Activated naive CD4-positive, alpha-beta T cell (primary cell): ENCODE measurements at regions not wholly inside any gene's neighbourhood (a gene's known extent, or its start where the extent isn't known, plus 50 kb on each side); places are given as distances from the start of the nearest gene placed in this dataset.

Experiments
- DNase-seq, 4 experiments: peaks; one replicate each; lab custom pipeline; 2025; lab: John Stamatoyannopoulos, UW

DNA sequence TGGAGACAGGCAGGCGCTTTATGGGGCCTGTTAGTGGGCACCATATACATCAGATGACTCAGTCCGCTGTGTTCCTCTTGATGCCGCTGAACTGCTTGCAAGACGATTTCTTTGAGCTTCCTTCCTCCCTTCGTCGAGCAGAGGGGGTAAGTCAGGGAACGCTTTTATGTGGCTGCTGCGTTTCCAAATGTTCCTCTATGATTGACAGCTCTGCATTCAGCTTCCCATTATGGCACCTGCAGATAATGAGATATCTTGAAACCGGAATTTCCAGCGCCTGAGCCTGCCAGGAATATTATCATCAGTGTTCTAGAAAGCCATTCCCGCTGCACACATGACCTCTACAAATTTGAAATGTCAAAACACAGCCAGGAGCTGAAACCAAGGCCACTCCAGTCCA, 257.0 kb downstream of the TSHZ3 start:
- no peak for DNase-seq

DNA sequence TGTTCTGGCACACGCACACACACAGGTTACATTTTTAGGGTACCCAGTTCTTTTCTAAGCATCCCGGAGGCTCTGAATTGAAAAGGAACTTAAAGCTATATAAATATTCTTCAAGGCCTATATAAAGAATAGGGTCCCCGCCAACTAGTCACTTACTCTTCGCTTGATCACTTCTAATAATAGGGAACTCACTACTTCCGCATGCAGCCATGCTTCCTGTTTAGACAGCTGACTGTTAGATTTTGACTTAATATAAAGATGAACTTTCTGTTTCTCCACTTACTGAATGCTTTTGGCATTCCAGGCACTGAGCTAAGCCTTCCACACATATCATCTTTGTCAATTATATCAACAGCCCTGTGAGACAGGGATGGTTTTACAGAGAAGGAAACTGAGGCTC, 259.6 kb downstream of the TSHZ3 start:
- no peak for DNase-seq

DNA sequence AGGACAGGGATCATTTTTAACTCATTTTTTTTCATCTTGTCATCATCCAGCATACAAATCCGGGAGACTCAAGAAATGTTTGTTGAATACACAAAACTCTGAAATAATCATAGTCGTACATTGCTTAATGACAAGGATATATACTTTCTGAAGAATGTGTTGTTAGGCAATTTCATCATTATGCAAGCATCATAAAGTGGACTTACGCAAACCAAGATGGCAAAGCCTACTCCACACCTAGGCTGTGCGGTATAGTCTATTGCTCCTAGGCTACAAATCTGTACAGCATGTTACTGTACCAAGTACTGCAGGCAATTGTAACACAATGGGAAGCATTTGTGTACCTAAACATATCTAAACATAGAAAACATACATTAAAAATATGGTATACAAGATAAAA, 264.1 kb downstream of the TSHZ3 start:
- DNase-seq, result no peak

DNA sequence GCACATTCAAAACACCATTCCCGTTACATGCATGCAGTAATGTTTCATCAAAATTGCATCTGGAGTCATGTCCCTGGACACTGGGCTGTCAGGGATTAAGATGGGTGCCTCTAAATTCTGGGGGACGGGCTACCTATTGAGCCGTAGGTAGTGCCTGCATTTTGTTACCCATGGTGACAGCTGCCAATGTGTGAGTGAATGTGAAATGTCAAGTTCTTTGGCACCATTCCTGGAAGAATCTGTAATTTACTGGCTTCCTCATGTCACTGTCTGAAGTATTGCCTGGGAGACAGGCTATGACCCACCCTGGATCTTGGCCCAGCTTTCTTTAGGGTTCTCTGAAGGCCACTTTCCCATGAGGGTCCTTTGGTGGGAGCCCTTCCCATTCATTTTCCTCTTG, 266.1 kb downstream of the TSHZ3 start:
- no peak for DNase-seq

DNA sequence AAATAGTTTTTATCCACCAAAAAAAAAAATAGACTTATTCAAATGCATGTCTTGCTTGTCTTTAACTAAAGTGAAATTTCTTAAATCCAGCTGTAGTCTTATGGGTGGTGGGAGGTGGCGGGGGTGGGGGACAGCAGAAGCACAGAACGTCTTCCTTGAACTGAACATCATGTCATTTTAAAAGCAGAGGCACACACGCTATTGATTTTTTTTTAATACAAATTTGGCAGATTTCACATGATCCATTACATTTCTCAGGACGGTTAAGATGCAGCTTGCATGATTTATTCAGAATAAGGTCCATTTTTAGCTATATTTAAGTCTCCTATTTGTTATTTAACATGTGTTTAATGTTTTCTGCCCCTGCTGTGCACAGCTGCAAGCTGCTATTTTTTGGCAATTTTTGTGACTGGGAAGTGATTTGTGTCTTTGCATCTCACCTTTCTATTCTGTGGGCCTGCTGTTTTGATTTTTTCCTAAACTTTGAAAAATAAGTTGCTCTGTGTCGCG, 274.0 kb downstream of the TSHZ3 start:
- DNase-seq, result no peak

DNA sequence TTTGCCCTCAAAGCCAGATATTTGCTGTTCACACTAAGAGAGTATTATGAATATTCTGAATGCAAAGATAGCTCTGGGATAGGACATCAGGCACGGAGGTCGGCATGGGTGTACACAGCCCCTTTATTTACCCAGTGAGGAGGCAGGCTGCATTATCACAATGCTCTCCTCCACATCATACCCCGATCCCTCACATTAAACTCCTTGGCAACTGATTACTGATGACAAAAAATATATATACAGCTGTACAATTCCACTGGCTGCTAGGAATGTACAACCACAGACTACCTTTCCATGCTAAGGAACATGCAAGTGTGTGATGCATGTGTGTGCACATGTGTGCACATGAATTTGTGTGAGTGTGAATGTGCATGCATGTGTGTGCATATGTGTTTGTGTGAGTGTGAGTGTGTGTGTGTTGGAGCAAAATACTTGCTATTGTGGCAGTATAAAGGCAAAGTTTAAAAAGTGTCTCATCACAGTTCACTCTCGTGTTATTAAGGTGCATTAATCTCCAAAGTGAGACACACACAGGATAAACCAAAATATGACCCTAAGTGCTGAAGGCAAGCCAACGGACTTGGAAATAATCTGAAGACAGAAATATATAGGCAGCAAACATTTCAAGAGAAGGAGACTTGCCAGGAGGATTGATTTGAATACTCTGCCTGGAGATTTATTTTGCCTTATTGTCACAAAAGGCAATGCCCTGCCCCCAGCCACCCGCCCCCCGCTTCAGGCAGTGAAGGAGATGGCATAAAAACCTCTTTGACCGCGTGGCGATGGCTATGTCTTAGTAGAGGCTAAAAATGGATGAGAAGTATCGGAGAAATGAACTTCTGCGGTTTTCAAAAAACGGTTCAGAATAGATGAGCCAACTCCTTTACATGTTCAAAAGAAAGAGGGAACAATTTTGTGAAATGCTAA, 274.8 kb downstream of the TSHZ3 start:
- DNase-seq, result no peak

DNA sequence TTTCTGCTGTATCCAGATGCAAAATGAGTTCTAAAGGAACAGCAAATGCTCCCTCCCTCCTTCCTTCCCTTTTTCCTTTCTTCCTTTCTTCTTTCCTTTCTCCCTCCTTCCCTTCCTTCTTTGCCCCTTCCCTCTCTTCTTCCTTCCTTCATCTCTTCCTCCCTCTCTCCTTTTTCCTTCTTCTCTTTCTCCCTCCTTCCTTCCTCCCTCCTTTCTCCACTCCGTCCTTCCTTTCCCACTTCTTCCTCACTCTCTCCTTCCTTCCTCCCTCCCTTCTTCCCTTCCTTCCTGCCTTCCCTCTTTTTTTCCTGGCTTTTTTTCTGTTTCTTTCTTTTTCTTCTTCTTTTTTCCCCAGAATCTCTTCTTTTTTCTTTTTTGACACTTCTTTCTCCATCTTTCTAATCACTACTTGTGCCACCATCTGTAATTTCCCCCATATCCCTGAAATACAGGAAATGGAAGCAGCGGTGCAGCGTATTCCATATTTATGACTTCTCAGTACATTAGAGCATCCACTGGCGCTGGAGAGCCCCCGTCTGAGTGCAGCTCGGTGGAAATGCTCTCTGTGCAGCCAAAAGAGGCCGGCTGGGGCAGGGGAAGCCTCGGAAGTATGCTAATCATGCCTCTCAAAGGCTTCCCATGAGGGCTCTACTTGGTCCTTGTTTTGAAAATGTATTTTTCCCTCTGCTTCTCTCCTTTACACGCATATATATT, 275.6 kb downstream of the TSHZ3 start:
- DNase-seq, result no peak

DNA sequence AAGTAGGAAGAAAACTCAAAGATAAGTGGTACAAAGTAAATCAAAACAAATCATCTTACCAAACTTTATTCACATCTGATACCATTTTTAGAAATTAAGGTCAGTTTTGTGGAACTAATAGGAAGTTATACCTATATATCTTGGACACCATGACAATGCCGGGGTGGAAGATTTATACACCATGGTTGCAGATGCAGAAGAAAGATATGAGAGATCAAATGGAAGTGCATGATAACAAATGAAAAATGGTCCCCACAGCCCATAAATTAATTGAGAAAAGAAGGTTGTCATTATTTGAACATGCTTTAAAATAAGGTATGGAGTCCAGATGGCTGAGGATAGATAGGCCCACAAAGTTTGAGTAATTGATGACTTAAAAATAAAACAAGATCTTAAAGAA, 276.8 kb downstream of the TSHZ3 start:
- no peak for DNase-seq

DNA sequence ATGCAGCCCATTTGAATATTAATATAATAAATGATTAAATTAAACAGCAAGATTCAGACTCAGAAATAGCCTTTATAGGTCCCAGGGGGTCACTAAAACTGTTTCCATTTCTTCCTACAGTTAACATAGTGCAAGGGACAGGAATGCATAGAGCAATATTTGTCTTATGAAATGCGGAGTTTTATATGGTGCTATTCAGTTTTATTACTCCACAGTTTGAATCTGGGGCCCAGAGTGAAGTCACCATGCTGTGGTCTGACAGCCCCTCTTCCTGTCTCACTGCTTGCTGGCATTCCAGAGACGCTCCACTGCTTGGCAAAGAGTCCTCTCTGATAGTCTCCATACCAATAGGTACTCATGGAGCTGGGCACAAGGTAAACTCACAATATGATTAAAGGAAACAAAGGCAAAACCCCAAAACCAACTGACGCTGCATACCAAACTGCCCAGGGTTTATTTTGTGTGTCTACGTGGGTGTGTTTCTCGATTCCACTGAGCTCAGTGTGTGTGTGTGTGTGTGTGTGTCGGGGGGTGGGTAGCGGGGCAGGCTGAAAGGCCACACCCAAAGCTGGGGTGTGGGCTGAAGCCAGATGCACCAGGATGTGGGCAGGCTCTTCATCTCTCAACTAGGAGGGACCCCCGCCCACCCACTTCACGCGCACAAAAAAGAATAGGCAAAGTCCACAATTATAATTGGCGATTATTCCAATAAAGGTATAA, 277.9 kb downstream of the TSHZ3 start:
- no peak for DNase-seq

DNA sequence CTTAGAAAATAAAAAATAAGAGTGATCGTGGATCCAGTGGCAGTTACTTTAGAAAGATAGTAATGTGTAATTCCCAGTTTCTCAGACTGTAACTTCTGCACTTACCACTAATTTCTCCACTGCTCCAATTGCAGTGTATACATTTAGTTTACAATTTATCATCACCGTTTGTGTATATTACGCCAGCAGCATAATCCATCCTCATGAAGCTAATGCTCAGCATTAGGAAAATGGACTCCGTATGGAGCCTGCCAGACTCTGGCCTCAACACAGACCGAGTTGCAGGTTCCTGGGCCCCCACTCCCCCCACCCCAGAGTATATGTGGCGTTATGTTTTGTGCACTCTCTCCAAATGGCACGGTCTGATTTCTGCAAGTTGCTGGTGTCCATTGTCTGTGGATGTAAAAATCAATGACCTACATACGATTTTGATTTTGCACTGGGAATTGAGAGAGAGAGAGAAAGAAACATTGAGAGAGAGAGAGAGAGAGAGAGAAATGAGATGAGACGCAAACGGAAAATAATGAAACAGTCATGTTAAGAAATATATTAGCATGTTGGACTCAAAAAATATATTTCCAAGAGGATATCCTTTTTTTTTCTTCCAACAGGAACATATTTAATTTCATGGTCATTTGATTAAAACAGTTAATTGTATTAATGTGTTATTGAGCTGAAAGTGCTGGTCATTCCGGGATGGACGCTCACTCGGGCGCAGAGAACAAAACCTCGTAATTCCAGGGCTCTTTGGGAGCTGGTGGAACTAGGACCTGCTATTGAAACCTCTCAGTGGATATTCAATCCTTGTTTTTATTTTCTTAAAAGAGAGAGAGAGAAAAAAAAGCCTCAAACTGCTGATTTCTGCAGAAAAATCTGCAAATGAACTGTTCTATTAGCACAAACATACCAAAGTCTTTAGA, 278.8 kb downstream of the TSHZ3 start:
- no peak for DNase-seq

DNA sequence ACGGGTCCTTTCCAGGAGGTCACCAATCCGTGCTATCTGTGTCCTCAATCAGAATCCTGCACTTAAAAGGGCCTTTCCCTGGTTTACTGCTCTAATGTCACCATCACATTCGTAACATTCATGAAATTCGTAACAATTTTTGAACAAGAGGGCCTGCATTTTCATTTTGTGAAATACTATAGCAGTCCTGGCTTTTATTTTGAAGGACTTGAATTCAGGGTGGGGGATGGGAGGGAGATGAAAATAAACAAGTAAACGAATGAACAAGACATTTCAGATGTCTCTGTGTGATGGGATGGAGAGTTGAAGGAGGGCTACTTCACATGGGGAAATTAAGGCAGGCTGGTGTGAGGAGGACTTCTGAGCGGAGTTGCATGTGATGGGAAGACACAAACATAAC, 281.0 kb downstream of the TSHZ3 start:
- no peak for DNase-seq

DNA sequence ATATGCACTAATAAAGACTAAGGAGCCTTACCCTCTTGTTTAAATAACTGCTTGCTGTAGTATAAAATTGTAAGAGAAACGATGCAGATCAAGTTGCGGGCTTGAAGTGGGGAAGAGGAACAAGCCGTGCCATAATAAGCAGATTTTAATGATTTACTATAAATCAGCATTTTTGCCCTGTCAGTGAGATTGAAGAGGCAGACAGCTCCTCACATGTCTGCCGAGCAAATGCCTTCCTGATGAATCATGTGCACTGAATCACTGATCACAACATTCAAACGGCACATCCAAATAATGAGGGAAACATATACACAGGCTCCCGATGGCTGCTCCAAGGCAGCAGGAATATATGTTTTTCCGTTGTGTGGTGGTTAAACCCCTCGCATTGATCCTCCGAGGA, 282.9 kb downstream of the TSHZ3 start:
- DNase-seq, result no peak

DNA sequence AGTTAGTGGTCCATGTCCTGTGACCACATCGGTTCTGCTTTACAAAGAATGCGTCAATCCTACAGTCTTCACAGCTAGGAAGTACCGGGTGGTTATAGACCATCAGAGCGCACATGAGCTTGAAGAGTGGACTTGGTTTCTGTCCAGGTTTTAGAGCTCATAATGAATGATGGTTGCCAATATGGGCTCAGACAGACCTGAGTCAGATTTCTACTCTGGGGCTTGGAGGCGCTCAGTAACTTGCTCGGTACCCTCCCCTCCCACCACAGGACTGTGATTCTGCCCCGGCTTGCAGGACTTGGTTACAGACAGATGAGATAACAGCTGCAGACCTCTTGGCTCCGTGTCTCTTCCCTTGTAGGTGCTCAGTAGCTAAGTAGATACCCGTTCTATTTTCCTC, 284.7 kb downstream of the TSHZ3 start:
- no peak for DNase-seq

DNA sequence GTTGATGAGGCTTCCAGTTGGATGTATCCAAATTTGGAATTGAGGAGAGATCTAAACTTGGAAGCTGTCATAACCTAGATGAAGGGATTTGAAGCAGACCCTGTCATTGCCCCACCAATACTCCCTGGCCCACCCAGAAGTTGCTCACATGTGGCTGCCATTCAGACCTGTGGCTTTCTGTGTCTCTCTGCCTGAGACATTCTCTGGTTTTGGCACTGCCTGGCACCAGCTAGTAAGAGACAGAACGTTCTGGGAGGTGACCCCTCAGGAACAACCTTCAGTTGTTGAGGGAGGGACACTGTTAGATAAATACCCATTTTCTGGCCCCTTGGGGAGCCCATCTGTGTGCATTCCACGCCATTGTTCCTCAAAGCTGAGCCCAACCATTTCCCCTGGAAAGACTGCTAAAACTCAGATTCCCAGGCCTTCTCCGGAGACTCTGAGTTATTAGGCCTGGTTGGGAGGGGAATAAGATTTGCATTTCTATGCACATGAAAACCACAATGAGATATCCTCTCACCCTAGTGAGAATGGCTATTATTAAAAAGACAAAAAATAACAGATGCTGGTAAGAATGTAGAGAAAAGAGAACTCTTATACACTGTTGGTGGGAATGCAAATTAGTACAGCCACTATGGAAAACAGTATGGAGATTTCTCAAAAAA, 290.4 kb downstream of the TSHZ3 start:
- DNase-seq, result no peak

DNA sequence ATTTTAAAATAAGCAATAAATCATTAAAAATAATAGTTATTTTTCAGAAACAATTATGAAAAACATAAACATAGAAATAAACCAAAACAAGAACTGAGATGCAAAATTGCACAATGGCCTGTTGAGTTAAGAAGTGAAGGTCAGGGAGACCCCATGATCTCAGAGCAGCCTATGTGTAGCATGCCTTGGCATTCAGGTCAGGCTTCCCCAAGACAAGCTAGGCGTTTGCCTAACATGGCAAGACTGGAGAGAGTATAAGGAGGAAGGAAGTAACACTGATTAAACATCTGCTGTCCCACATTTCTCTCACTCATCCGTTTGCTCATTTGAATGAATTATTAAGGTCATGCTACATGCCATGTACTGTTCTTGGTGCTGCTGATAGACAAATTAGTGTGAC, 291.8 kb downstream of the TSHZ3 start:
- no peak for DNase-seq

DNA sequence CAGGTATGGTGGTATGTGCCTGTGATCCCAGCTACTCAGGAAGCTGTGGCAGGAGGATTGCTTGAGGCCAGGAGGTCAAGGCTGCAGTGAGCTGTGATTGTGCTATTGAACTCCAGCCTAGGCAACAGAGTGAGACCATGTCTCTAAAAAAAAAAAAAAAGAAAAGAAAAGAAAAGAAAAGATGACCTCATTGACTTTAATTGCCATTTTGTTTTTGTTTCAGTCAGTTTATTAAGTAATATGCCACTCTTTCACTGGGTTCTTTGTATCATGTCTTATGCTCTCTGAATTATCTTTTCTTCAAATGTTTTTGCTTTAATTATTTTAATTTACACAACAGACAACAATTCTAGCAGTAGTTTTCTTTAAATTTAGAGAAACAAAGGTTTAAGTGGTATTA, 293.8 kb downstream of the TSHZ3 start:
- no peak for DNase-seq

DNA sequence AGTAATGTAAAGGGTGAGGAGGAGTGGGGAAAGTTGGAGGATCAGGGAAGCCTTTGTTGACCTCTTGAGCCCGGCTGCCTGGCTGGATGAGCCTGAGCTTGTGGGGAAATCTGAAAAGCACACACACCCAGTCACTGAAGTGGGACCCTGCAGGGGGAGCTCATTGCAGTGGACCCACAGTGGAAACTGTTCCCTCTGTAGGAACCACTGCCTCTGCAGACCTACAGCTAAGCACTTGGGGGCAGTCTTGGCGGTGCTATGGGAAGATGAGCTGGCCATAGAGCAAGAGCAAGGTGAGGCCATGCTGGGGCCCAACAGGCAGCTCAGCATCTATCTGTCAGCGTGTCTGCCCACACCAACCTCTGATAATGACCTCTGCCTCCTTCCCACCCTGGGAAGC, 294.8 kb downstream of the TSHZ3 start:
- DNase-seq, result no peak

DNA sequence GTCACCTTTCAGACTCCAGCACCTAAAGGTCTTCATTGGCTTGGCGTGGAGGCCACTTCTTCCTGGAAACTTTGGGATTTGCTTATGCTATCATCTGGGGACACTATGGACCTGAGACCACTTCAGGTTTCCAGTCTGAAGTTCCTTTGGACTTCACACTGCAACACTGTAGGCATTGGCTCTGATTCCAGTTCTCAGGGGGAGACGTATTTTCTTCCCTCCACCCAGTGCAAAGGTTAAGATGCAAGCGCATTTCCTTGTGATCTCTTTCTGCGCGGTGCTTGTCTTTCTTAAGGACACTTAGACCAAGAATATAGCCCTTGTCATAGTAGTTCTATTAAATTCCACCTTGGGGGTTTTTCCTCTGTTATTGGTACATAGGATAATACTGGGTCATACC, 299.8 kb downstream of the TSHZ3 start:
- no peak for DNase-seq

DNA sequence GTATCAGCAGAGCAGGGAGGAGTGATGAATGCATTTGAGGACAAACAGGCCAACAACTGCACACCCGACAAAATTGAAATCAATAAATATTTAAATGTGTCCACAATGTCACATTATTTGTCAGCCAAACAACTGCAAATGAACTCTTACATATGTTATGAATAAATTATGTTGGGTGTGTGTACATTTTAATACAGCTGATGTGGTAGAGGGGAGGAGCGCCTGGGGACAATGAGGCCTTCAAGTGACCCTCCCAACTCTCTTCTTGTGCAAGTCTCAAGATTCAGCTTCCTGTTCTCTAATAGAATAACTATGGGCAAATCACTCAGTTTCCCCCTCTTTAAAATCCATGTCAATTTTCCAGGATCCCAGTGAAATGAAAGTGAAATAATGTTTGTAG, 303.2 kb downstream of the TSHZ3 start:
- DNase-seq, result no peak

DNA sequence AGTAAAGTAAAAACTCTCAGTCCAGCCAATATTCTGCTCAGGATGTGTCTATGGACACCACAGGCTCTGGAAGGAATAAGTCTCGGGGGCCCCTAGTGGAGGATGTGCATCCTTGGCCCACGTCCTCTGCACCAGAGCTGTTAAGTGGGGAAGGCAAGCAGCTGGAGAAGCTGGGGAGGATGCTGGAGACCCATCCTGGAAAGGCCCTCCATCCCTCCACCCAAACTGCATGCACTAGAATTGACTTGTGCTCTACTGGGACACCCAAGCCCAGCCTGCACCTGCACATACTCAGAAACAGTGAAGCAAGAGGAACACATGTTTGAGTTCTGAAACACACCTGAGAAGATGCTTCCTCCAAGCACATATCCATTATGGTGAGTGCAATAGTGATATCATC, 307.8 kb downstream of the TSHZ3 start:
- no peak for DNase-seq

DNA sequence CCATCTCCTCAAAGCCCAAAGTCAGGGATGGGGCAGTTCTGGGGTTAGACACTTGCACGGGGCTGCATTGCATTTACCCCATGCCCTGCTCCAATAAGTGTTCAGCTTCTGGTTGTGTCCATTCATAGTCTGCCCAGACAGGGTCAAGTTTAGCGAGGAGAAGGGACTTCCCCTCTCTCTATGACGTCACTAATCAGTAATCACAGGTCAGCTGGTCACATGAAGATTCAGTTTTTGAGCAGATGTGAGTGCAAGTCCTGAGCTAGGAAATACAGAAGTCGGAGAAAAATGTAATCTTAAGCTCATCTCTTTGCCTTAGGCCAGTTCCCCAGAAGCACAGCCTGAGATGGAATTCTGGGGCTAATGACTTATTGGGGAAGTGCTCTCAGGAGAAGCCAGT, 310.1 kb downstream of the TSHZ3 start:
- no peak for DNase-seq
